ENCODE measurements at regions not wholly inside any gene's neighbourhood (a gene's known extent, or its start where the extent isn't known, plus 50 kb on each side); places are given as distances from the start of the nearest gene placed in this dataset.
"Not testable (repeated sequence)": the region's sequence is repeated elsewhere in the genome, so short reads cannot be mapped to it uniquely, and the experiment has no call there.

DNA sequence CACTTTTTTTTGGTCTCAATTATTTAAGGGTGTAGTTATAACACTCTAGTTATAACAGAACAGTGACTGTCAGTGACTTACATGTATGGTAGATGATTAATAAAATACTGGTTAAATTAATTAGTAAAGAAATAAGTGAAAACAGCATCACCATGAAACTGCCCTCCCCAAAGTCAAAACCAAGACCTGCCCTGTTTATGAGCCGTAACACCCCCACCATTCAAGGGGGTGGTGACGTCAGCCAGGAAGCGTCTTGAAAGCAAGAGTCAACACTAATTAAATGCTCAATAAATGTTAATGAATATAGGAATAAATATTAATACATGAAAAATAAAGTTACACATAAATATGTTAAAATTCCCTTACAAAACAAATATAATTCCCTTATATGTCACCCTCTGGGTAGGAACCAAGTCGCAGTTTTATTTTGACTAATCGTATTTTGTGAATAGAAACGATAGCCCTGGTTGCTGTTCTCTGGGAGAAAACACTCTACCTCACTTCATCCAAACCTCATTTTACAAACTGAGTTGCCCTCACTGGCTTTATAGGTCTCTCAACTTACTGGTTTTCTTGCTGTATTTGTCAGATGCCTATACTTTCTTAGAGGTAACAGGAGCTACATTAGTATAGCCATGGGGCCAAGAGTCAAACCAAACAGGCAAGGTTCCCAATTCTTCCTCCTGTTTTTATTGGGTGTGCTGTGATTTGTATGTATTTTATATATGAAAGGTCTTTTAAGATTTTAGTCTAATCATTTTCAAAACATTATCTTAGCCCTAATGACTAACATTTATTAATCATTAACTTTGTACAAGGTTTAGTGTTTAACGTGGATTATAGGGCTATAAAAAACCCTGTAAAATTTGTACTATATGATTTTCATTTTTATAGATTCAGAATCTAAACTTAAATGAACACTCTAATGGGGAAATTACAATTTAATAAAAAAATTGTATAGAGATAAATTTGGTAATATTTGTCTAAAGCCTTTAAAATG, 227.9 kb upstream of the IRAK1BP1 start:
- FAIRE-seq (no peak), DNase-seq (ENCODE audit: low spot score) (no peak)

DNA sequence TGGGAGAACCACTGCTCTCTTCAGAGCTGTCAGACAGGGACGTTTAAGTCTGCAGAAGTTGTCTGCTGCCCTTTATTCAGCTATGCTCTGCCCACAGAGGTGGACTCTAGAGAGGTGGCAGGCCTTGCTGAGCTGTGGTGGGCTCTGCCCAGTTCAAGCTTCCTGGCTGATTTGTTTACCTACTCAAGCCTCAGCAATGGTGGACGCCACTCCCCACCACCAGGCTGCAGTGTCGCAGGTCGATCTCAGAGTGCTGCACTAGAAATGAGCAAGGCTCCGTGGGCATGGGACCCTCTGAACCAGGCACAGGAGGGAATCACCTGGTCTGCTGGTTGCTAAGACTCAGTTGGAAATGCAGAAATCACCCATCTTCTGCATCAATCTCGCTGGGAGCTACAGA, 223.4 kb upstream of the IRAK1BP1 start:
- not testable (repeated sequence) for FAIRE-seq; DNase-seq (ENCODE audit: low spot score)

DNA sequence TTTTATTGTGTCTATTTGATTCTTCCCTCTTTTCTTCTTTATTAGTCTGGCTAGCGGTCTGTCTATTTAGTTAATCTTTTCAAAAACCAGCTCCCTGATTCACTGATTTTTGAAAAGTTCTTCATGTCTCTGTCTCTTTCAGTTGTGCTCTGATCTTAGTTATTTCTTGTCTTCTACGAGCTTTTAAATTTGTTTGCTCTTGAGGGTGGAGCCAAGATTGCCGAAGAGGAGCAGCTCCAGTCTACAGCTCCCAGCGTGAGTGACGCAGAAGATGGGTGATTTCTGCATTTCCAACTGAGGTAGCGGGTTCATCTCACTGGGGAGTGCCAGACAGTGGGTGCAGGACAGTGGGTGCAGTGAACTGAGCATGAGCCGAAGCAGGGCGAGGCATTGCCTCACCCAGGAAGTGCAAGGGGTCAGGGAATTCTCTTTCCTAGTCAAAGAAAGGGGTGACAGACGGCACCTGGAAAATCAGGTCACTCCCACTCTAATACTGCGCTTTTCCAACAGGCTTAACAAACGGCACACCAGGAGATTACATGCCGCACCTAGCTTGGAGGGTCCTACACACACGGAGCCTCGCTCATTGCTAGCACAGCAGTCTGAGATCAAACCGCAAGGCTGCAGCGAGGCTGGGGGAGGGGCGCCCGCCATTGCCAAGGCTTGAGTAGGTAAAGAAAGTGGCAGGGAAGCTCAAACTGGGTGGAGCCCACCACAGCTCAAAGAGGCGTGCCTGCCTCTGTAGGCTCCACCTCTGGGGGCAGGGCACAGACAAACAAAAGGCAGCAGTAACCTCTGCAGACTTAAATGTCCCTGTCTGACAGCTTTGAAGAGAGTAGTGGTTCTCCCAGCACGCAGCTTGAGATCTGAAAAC, 220.6 kb upstream of the IRAK1BP1 start:
- DNase-seq (ENCODE audit: low spot score); FAIRE-seq: not testable (repeated sequence)

DNA sequence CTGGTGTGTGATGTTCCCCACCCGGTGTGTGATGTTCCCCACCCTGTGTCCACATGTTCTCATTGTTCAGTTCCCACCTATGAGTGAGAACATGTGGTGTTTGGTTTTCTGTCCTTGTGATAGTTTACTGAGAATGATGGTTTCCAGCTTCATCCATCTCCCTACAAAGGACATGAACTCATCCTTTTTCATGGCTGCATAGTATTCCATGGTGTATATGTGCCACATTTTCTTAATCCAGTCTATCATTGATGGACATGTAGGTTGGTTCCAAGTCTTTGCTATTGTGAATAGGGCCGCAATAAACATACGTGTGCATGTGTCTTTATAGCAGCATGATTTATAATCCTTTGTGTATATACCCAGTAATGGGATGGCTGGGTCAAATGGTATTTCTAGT, 201.5 kb upstream of the IRAK1BP1 start:
- DNase-seq (ENCODE audit: low spot score); FAIRE-seq: not testable (repeated sequence)

DNA sequence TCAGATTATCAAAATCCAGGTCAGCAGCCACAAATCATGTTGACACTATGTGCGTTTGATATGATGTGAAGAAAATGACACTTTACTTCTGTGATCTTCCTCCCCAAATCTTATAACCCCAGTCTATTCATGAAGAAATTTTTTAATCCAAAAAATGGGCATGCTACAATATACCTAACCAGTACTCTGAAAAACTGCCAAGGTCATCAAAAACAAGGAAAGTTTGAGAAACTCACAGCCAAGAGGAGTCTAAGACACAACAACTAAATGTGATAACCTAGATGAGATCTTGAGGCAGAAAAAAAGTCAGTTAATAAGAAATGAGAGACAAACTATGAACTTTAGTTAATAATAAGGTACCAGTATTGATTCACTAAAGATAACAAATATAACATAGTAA, 200.6 kb upstream of the IRAK1BP1 start:
- FAIRE-seq (no peak), DNase-seq (ENCODE audit: low spot score) (no peak)

DNA sequence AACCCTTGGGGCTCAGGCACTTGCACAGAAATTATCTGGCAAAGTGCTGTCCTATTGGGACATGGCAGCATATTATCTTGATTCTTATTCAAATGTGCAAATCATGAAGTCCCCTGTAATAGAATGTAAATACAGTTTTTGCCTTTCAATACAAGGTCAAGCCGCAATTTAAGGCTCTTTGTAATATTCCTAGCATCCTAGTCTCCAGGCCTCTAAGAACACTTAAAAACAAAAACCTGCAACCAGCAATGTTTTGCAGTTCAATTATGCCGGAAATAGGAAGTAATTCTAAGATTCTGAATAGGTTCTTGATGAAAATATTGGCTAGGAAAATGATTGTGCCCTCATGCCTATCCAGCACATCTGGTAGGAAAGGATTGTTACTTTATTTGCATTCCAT, 197.2 kb upstream of the IRAK1BP1 start:
- no peak for DNase-seq (ENCODE audit: low spot score)
- no peak for FAIRE-seq

DNA sequence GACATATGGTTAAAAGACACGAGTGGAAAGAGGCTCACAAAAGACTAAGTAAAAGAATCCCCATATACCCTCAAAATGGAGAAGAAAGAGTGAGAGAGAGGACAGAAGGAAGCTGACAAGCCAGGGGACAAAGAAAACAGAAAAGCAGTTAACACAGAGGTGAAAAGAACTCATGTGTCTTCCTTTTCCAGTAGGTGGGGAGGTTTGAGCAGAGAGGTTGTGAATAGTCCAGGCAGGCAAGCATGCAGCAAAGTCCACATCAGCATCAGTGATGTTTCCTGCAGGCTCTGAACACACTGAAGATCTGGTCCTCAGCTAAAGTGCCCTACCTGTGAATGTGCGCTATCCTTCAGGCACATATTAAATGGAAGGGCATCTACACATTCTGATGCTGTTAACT, 196.5 kb upstream of the IRAK1BP1 start:
- FAIRE-seq = no peak
- no peak for DNase-seq (ENCODE audit: low spot score)

DNA sequence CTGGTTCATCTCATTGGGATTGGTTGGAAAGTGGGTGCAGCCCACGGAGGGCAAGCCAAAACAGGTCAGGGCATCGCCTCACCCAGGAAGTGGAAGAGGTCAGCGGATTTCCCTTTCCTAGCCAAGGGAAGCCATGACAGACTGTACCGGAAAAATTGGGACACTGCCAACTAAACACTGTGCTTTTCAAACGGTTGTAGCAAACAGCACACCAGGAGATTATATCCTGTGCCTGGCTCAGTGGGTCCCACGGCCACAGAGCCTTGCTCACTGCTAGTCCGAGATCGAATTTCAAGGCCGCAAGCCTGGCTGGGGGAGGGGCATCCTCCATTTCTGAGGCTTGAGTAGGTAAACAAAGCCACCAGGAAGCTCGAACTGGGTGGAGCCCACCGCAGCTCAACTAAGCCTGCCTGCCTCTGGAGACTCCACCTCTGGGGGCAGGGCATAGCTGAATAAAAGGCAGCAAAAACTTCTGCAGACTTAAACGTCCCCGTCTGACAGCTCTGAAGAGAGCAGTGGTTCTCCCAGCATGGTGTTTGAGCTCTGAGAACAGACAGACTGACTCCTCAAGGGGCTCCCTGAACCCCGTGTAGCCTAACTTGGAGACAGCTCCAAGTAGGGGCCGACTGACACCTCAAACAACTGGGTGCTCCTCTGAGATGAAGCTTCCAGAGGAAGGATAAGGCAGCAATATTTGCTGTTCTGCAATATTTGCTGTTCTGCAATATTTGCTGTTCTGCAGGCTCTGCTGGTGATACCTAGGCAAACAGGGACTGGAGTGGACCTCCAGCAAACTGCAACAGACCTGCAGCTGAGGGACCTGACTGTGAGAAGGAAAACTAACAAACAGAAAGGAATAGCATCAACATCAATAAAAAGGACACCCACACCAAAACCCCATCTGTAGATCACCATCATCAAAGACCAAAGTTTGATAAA, 191.0 kb upstream of the IRAK1BP1 start:
- not testable (repeated sequence) for DNase-seq (ENCODE audit: low spot score); FAIRE-seq

DNA sequence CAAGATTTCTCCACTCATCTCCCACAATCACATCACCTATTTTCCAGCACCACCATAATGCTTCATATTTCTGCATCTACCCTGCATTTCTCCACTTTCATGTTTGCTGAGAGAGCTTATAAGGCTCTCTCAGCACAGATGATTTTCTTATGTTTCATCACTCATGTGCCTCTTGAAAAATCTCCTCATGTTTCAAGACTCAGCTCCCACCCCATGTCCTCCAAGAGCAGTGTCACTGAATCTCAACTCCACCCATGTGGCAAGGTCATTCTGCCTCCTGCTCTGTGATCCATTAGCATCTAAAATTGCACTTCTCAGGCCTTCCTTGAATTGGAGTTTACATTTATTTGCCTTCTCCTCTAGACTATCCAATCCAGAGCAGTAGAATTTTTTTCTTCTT, 178.7 kb upstream of the IRAK1BP1 start:
- DNase-seq (ENCODE audit: low spot score) (no peak), FAIRE-seq (no peak)

DNA sequence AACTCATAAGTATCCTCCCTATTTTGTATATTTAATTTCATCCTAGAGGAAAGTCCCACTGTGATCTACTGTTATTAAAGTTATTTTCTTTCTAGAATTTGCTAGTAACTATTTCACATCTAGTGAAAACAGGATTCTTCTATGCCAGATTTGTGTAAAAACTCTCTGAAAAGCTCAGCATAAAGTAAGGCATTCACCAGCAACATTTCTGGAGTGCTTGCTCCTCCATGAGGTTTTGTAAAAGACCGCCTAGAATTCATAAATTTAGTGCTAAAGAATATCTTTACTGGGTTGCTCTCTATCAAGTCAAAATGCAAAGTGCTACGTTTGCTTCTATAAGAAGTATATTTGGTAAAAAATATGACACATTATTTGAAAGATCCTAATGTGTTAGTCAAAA, 173.5 kb upstream of the IRAK1BP1 start:
- no peak for DNase-seq (ENCODE audit: low spot score)
- no peak for FAIRE-seq

DNA sequence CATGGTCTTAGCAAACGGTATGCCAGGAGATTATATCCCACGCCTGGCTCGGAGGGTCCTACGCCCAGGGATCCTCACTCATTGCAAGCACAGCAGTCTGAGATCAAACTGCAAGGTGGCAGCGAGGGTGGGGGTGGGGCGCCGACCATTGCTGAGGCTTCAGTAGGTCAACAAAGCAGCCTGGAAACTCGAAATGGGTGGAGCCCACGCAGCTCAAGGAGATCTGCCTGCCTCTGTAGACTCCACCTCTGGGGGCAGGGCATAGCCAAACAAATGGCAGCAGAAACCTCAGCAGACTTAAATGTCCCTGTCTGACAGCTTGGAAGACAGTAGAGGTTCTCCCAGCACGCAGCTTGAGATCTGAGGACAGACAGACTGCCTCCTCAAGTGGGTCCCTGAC, 172.7 kb upstream of the IRAK1BP1 start:
- not testable (repeated sequence) for DNase-seq (ENCODE audit: low spot score); FAIRE-seq

DNA sequence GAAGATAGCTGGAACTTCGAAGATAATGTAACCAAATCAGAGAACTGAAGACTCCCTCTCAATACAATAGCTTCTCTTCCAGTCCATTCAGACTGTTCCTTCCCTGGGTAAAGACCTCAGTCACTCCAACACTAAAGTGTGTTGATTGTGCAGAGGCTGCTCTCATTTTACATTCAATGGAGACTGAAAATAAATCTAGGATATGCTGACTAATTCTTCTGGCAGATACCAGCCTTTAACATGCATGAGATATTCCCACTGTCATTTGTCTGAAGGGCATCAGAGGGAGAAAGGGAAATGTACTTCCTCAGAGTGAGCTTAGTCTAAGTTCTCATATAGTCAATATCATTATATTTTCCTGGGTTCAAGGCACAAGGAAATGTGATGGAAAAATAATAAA, 166.4 kb upstream of the IRAK1BP1 start:
- DNase-seq (ENCODE audit: low spot score) (no peak), FAIRE-seq (no peak)

DNA sequence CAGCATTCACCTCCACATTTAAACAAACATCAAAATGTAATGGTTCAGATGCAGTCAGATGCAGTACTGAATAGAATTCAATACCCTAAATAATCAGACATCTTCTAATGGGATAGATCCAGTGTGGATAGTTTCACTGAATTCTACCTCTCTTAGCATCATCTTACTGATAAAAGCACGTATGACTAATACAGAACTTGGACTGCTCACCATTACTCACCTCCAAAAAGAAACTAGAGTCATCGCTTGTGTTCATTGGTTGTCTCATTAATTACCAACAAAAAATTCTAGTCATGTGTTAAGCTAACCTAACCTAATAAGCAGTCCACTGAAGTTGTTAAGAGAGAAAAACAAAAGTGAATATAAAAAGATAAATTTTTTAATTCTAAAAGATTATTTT, 165.9 kb upstream of the IRAK1BP1 start:
- FAIRE-seq (no peak), DNase-seq (ENCODE audit: low spot score) (peak; percentile 5)

DNA sequence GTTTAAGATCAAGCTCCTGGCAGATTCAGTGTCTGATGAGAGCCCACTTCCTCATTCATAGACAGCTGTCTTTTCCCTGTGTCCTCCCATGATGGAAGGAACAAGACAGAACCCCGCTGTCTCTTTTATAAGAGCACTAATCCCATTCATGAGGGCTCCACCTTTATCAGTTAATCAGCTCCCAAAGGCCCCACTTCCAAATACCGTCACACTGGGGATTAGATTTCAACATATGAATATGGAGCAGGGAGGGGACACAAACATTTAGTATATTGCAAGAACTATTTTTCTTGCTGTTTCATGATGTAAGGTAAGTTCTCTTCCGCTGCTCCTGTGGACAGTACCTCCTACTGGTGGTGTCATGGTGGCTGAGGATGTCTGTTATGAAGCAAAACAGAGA, 158.3 kb upstream of the IRAK1BP1 start:
- DNase-seq (ENCODE audit: low spot score) = no peak
- FAIRE-seq = no peak

DNA sequence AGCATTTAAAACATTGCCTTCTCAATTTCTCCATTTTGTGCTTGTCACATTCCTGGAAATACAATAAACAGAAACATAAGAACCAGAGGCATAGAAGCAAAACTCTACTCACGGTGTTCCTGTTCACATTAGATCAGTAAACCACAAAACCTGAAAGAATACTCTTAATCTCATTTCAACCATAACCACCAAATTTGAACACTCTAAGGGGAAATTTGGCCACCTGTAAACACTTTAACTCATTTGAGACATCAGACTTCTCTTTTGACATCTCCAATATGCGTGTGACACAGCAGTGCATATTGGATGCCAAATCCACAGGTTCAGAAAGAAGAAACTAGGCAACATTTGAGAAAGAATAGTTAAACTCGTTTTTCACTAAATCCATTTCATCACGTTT, 153.8 kb upstream of the IRAK1BP1 start:
- FAIRE-seq = no peak
- no peak for DNase-seq (ENCODE audit: low spot score)

DNA sequence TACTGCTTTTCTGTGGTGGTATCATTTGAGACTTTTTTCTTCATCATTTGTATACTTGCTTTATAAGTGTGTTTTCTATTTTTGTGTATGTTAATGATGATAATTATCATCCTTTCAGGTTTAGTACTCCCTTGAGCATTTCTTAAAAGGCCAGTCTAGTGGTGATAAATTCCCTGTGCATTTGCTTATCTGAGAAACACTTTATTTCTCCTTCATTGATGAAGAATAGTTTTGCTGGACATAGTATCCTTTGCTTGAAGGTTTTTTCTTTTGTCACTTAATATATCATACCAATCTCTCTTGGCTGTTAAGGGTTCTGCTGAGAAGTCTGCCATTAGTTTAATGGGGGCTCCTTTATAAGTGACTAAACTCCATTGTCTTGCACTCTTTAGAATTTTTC, 123.2 kb upstream of the IRAK1BP1 start:
- DNase-seq (ENCODE audit: low spot score) (no peak), FAIRE-seq (no peak)

DNA sequence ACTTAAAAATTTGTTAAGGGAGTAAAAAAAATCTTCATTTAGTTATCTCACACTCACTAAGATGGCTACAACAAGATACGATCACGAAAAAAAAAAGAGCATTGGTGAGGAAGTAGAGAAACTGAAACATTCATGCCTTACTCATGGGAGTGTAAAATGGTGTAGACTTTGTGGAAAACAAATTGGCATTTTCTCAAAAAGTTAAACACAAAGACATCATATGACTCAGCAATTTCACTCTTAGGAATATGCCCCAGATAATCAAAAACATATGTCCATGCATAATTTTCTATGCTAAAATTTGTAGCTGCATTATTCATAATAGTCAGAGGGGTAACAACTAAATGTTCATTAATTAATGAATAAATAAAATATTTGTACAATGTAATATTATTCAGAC, 120.9 kb upstream of the IRAK1BP1 start:
- DNase-seq (ENCODE audit: low spot score) (no peak), FAIRE-seq (no peak)

DNA sequence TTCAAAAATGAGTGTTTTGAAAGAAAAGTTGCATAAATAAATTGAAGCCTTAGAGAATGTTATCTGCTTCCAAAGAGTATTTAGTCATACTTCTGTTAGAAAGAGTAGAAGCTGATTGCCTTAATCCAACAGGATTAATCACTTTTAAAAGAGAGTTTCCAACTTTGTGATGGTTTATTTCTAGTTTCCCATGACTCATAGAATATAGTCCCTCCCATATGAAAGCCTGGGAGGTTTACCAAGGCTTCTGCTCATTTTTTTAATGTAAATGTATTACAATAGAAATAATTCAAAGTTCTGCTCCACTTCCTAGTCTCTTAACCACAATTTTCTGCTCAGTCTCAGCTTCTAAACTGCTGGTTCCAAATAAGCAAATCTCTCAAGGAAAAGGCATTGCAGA, 118.0 kb upstream of the IRAK1BP1 start:
- no peak for DNase-seq (ENCODE audit: low spot score)
- FAIRE-seq = no peak

DNA sequence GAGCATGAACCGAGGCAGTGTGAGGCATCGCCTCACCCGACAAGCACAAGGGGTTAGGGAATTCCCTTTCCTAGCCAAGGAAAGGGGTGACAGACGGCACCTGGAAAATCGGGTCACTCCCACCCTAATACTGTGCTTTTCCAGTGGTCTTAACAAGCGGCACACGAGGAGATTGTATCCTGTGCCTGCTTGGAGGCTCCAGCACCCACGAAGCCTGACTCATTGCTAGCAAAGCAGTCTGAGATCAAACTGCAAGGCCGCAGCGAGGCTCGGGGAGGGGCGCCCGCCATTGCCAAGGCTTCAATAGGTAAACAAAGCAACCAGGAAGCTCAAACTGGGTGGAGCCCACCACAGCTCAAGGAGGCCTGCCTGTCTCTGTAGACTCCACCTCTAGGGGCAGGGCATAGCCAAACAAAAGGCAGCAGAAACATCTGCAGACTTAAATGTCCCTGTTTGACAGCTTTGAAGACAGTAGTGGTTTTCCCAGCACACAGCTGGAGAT, 109.0 kb upstream of the IRAK1BP1 start:
- FAIRE-seq; DNase-seq (ENCODE audit: low spot score): not testable (repeated sequence)

DNA sequence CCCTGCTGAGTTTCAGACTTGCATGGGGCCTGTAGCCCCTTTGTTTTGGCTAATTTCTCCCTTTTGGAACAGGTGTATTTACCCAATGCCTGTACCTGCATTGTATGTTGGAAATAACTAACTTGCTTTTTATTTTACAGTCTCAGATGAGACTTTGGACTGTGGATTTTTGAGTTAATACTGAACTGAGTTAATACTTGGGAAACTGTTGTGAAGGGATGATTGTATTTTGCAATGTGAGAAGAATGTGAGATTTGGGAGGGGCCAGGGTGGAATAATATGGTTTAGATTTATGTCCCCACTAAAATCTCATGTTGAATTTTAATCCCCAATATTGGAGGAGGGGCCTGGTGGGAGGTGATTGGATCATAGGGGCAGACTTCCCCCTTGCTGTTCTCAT, 99.1 kb upstream of the IRAK1BP1 start:
- FAIRE-seq = no peak
- DNase-seq (ENCODE audit: low spot score) = no peak

DNA sequence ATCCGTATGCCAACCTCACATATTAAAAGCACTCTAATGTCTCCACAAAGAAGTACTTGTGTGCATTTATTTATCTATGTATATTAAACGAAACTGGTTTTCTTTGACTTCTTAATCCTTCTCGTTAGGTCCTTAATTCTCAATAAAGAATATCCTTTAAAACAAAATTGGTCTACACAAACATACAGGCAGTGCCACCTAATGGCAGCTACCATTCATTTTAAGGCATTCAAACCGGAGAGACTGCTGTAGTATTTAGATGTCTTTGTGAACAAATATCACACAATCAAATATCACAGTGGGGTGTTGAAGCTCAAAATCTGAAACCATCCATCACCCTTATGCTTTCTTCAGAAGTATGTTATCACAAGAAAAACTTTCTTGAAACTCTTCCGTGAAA, 96.6 kb upstream of the IRAK1BP1 start:
- FAIRE-seq = no peak
- no peak for DNase-seq (ENCODE audit: low spot score)

All from urothelium cell line (cell line).